Hematopoietic multipotent progenitor cell treated with erythropoietin and hydrocortisone succinate and interleukin-3 and kit ligand, for 4 days (in vitro differentiated cells): ENCODE measurements at regions not wholly inside any gene's neighbourhood (a gene's known extent, or its start where the extent isn't known, plus 50 kb on each side); places are given as distances from the start of the nearest gene placed in this dataset.
"Not testable (repeated sequence)": the region's sequence is repeated elsewhere in the genome, so short reads cannot be mapped to it uniquely, and the experiment has no call there.

Source experiments
- DNase-seq: peaks from one replicate; pipeline ENCODE4 v3.0.0-alpha.2; 2015

DNA sequence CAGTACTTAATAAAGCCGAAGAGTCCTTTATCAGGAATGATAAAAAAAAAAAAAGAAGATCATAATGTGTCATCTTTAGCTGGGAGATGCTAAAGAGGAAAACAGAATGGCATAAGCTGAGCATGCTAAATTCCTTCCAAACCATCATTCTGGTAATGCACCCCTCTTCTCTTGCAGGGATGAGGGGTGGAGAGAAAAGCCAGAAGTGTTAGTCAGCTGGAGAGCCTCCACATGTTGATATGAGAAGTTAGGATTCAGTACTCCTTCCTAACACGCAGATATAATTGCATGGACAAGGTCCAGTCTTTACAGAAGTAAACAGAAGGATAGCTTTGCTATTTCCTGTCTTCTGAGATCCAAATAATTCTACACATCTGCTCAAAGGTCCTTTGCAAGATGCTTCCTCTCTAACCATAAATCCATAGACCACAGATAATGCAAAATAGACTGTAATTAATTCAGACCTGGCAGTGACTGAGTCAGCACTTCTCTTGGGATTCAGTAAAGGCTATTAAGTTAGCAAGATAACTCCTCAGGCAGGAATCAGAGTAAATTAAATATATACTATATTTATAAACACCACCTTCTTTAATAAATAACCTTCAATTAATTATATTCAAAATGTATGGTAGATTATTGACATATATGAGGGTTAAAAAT lies 930.0 kb upstream of the KLHL29 start:
- no peak for DNase-seq

DNA sequence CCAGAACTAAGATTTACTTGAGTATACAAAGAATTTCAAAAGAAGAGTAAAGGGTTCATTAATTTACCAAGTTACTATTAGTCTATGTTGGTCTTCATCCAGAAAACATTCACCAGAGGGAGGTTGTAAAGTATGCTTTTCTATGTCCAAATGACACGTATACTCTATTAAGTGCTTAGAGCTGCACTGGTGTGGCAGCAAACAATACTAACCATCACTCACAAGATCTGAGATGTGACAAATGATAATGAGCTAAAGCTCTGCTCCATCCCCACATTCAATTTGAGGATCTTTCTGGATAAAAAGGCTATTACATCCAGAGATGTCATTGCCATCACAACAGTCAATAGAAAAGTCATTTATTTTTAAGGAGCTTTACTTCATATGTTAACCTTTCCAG lies 926.5 kb upstream of the KLHL29 start:
- no peak for DNase-seq

- DNase-seq = not testable (repeated sequence)
Observed at GRCh38 chr2:22475103-22475502, 909.9 kb upstream of the KLHL29 start.

- DNase-seq = no peak
Observed at GRCh38 chr2:22478329-22478728, 906.6 kb upstream of the KLHL29 start.

- no peak for DNase-seq
Observed at GRCh38 chr2:22481486-22482259, 903.3 kb upstream of the KLHL29 start.

DNA sequence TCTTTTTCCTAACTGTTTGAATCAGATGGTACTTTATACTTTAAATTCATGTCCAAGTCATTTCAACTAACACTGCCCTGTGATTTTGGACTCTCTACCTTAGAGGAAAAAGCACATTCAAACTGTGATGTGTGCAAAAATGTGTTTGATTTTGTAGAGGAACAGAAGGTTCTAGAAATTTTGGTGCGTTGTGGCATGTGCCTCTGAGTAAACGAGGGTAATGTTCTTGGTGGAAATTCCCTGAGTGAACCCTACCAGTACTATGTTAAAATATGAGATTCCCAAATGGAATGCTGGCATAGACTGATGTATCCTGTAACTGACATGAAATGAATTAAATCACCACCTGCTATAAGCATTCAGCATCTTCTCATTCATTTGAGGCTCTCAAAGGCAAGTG lies 901.9 kb upstream of the KLHL29 start:
- DNase-seq = no peak

GRCh38 chr2:22485486-22485885 lies 899.5 kb upstream of the KLHL29 start:
- no peak for DNase-seq

GRCh38 chr2:22486343-22486742 lies 898.6 kb upstream of the KLHL29 start:
- no peak for DNase-seq

- no peak for DNase-seq
Observed at GRCh38 chr2:22487036-22487435, 897.9 kb upstream of the KLHL29 start.

- DNase-seq = no peak
Observed at GRCh38 chr2:22487541-22487940, 897.4 kb upstream of the KLHL29 start.

DNA sequence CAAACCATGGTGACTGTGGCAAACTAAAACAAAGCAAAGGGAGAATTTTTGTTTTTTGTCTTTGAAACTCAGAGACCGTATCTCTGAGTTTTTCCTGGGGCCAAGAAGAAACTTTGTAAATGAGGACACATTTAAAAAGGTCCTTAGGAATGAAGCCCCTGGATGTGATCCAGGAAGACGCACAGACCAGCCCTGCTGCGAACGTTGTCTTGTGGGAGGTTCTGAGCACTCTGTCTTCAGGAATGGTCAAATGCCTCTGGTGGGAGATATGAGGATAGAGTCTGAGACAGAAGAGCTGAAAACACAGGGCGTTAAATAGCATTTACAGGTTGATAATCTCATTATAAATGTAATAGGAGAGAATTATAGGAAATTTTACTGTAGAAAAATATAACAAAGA lies 893.5 kb upstream of the KLHL29 start:
- no peak for DNase-seq

DNA sequence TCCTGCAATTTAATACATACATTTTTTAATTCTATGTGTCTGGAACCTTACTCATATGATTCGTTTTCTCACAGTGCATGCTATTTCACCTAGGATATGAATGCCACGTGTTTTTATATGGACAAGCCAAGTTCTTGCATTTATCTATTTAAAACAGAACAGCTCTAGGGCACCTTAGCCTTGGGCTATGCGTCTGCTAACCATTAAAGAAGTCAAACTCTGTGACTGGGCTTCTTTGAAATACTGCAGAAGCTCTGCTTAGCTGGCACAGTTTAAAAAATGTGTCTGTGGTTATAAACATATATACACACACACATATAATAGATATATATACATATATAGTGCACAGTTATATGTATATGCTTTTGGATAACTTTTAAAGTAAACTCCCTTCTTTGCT lies 890.8 kb upstream of the KLHL29 start:
- no peak for DNase-seq

GRCh38 chr2:22497064-22497463 lies 887.9 kb upstream of the KLHL29 start:
- DNase-seq = no peak

DNA sequence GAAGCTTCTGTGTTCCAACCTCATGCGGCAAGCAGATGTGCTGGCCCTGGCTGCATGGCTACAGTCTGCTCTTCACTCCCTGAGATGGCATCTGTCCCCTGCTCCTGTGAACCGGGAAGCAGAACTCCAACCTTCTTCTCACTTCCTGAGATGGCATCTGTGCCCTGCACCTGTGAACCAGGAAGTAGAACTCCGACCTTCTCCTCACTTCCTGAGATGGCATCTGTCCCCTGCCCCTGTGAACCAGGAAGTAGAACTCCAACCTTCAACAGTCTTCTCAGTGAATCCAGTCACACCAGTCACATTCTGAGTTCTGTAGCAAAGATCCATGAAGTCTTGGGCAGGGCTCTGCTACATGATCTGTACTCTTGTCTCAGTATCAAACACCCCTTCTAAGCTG lies 887.2 kb upstream of the KLHL29 start:
- DNase-seq = no peak

- no peak for DNase-seq
Observed at GRCh38 chr2:22499082-22499839, 885.7 kb upstream of the KLHL29 start.

DNA sequence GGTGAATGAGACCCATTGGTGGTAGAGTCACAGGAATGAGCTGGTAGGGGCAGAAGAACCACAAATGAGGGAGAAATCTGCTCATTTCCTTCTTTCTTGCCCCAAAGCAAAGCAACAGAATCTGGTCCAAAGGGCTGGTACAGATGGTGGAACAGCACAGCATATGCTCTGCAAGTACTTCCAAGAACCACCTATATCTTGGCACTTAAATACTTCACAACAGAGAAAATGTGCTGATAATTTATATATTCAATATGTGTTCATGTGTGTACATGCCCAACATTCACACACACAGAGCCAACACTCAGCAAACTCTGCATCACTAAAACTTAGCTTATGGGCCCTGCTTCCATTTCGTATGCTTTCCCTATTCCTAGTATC lies 884.4 kb upstream of the KLHL29 start:
- no peak for DNase-seq

DNA sequence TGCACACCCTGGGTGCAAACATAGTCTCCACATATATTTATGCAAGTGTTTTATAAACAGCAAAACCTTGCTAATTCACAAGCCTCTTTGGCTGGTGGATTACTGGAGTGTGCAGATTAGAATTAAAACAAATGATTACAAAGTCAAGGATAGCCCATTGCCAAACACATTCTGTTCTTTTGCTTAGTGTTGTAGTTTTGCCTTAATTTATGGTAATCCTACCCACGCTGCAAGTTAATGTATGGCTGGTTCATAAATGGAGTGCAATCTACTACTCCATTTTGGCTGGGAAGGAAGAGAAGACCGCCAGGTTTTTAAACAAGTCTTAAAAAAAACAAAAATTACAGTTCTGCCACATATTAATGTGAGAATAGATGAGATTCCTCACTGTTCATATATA lies 883.1 kb upstream of the KLHL29 start:
- DNase-seq = no peak

DNA sequence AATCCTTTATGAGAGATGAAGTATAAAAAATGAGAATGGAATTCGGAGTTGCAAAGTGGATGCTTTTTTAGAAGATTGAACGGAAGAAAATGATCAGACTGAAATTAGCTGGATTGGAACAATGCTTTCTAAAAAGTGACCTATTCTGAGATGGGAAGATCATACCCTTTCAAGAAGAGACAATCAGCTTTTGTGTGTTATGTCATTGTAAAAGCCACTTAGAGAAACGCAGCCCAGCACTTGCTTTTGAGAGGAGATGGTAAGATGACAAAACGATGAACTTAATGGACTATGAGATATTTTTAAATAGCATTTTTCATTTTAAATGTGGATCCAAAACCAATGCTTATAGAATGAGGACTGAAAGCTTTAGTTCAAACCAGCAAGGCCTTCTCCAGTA lies 871.4 kb upstream of the KLHL29 start:
- no peak for DNase-seq

GRCh38 chr2:22517141-22517540 lies 867.8 kb upstream of the KLHL29 start:
- DNase-seq = no peak

DNA sequence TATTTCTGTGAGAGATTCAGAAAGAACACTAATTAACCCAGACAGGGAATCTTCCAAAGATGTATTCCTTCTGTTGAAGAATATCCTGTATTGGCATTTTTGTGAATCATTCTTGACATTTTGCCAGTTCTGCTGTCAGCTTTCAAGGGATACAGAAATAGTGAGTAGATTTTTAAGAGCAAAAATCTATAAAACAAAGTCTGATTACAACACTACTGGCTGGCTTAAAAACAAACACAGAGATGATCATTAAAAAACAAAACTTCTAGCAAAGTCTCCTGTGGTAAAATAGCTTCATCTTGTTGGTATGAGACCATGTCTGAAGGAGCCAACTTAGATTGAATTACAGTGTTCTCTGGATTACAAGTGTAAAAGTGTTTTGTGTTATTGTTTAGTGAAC lies 866.3 kb upstream of the KLHL29 start:
- no peak for DNase-seq

DNA sequence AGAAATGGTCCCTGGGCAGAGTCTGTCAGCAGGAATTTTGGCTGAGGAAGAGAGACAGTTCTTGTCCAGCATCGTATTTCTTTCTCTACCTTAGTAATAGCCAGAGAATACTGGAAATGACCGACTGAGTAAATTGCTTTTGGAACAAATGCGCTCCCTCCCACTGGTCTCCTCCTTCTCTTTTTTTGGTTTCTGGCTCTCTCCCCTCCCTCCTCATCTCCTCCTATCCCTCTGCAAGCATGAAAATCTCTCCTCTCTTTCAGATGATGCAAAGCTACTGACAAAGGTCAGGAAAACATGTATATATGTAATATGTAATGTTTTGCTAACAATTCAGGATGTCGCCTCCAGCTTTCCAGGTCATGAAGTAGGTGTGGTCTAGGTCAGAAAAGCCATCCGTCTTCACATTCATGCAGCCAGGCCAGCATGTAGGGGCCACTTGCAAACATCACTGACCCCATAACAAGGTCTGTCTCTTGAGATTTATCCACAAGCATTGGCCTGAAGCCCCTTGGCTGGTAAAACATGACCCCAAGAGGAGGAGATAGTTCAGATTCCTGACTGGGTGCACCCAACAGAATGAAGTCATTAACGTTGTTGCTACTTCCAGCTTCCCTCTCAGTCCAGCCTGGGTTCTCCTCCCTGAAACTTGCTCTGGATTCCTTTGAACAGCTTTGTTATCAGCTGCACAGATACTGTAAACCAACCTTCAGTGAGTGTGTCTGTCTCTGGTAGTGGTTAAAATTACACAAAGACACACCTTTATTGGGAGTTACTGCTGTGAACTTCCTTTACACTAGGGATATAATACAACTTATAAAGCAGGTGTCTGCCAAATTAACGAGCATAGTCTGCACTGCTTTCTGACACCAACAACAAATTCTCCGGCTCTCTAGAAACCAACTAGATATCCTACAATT lies 864.4 kb upstream of the KLHL29 start:
- DNase-seq = no peak

DNA sequence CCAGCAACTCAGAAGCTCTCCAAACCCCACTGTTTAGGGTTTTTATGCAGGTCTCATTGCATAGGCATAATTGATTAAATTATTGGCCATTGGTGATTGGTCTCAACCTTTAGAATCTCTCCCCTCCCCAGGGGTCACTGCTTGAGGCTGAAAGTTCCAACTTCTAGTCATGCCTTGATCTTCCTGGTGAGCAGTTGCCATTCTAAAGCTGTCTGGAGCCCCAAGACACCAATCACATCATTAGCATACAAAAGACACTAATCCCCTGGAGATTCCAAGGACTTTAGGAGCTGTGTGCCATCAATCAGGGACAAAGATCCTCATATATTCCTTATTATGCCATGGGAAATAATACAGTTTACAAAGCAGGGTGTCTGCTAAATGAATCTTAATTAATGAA lies 863.4 kb upstream of the KLHL29 start:
- no peak for DNase-seq

DNA sequence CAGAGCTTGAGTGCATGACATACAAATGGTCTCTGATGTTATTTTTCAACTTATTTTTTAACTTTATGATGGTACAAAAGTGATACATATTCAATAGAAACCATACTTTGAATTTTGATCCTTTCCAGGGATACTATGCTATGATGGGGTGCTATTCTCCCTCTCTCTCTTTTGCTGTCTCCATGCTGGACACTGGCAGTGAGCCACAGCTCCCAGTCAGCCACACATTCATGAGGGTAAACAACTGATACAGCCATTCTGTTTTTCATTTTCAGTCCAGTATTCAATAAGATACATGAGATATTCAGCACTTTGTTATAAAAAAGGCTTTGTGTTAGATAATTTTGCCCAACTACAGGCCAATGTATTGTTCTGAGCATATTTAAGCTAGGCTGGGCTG lies 859.3 kb upstream of the KLHL29 start:
- DNase-seq = no peak
